HepG2 (cell line): ENCODE measurements at regions not wholly inside any gene's neighbourhood (a gene's known extent, or its start where the extent isn't known, plus 50 kb on each side); places are given as distances from the start of the nearest gene placed in this dataset.

Experiments used
- ATAC-seq: fragments of 200-7000 bp; cut with Tn5 transposase; 3 replicates; pipeline ENCODE4 v1.9.1; 2020; ENCODE audit warnings: mild to moderate bottlenecking, moderate library complexity
- BruUV-seq: library from RNA; stranded (reverse); fragments of 400-500 nt; replicated peaks from 2 replicates; lab custom pipeline; 2021; lab: Mats Ljungman, UMichigan
- CTCF ChIA-PET: fragments of 300-600 bp; formaldehyde crosslinking; extraction: SDS; loops from one replicate; lab custom pipeline; 2021; ENCODE audit warnings: low total read pairs, inconsistent platforms, low intra/inter-chr PET ratio; lab: Yijun Ruan, JAX
- POLR2A ChIA-PET: fragments of 350-600 bp; sonication (Branson Sonifier 250); formaldehyde crosslinking; loops from one replicate; lab custom pipeline; 2020; ENCODE audit warnings: antibody characterized with exemption, inconsistent platforms; lab: Yijun Ruan, JAX
- DNase-seq: peaks from one replicate; pipeline ENCODE4 v3.0.0-alpha.2; 2015; ENCODE audit warnings: low spot score
- FAIRE-seq: peaks from 3 replicates; lab custom pipeline; 2011; peaks lifted over from hg19 to GRCh38; lab: Jason Lieb, UNC
- H2AFZ ChIP-seq: one replicate; pipeline ENCODE4 v1.6.1; 2011; ENCODE audit warnings: low read length, inconsistent platforms
- H3K27ac ChIP-seq: fragments of 300-600 bp; 3 replicates; pipeline ENCODE4 v1.8.0; 2011; ENCODE audit warnings: mixed run types, mild to moderate bottlenecking, mixed read lengths, low read length, inconsistent platforms; ENCODE audit not compliant: insufficient read depth; ENCODE audit errors: extremely low read length
- H3K27me3 ChIP-seq, 2 experiments: fragments of 200-600 bp in 1 of 2; 2 replicates in 1 of 2; 3 replicates in 1 of 2; pipeline versions ENCODE4 v1.6.0 to v1.8.0; 2011; ENCODE audit warnings: low read length in 2 of 2, mild to moderate bottlenecking in 2 of 2, moderate library complexity in 2 of 2, inconsistent platforms in 1 of 2; ENCODE audit not compliant: insufficient read depth in 2 of 2, control insufficient read depth in 1 of 2
- H3K36me3 ChIP-seq, 2 experiments: fragments of 200-600 bp in 1 of 2; replicated peaks in 1 of 2; 2 replicates in 1 of 2; 3 replicates in 1 of 2; pipeline versions ENCODE4 v1.5.1 to v1.8.0; 2011; ENCODE audit warnings: low read length in 2 of 2, inconsistent platforms in 1 of 2; ENCODE audit not compliant: insufficient read depth in 2 of 2, control insufficient read depth in 1 of 2
- H3K4me1 ChIP-seq: 2 replicates; pipeline ENCODE4 v1.5.1; 2012; ENCODE audit warnings: low read length, inconsistent platforms; ENCODE audit not compliant: insufficient read depth
- H3K4me2 ChIP-seq: 2 replicates; pipeline ENCODE4 v1.6.0; 2011; ENCODE audit warnings: low read depth, low read length, inconsistent platforms
- H3K4me3 ChIP-seq, 3 experiments: fragments of 200-600 bp in 1 of 3; sonication (generic), shearing (Covaris generic) in 1 of 3; replicated peaks in 1 of 3; 2 replicates each; pipeline ENCODE4 v1.5.1; 2011 to 2016; ENCODE audit warnings: low read length in 3 of 3, inconsistent platforms in 2 of 3, low read depth in 2 of 3, mild to moderate bottlenecking in 2 of 3, control low read depth in 1 of 3, mixed read lengths in 1 of 3; ENCODE audit not compliant: insufficient read depth in 1 of 3
- H3K79me2 ChIP-seq: one replicate; pipeline ENCODE4 v1.6.1; 2011; ENCODE audit warnings: low read length, inconsistent platforms; ENCODE audit not compliant: insufficient read depth
- H3K9ac ChIP-seq: 2 replicates; pipeline ENCODE4 v1.6.0; 2011; ENCODE audit warnings: mild to moderate bottlenecking, low read depth, low read length, inconsistent platforms; ENCODE audit not compliant: insufficient read depth
- H3K9me3 ChIP-seq: 2 replicates; pipeline ENCODE4 v1.5.1; 2012; ENCODE audit warnings: mild to moderate bottlenecking, low read length
- H4K20me1 ChIP-seq: 2 replicates; pipeline ENCODE4 v1.6.0; 2011; ENCODE audit warnings: inconsistent platforms, mild to moderate bottlenecking, low read length, moderate library complexity; ENCODE audit not compliant: insufficient read depth
- CEBPB ChIP-seq: IDR thresholded peaks from 2 replicates; pipeline ENCODE4 v1.6.1; 2011; ENCODE audit warnings: low read depth, low read length, improper control_type of control experiment, borderline replicate concordance
- CHCHD3 ChIP-seq: sonication (generic); formaldehyde crosslinking; IDR thresholded peaks from 2 replicates; pipeline ENCODE4 v1.8.0; 2022; ENCODE audit warnings: mild to moderate bottlenecking, missing genetic modification reagents, moderate library complexity
- DMTF1 ChIP-seq: sonication (generic); formaldehyde crosslinking; IDR thresholded peaks from 2 replicates; pipeline ENCODE4 v1.4.0; 2020; ENCODE audit warnings: mild to moderate bottlenecking, missing genetic modification reagents
- GATAD1 ChIP-seq: IDR thresholded peaks from 2 replicates; pipeline ENCODE4 v1.6.1; 2016; ENCODE audit warnings: missing genetic modification reagents, missing compliant biosample characterization
- HIC2 ChIP-seq: sonication (generic); formaldehyde crosslinking; IDR thresholded peaks from 2 replicates; pipeline ENCODE4 v1.9.0; 2022; ENCODE audit warnings: low read depth, missing genetic modification reagents
- HMG20A ChIP-seq: IDR thresholded peaks from 2 replicates; pipeline ENCODE4 v1.6.1; 2016; ENCODE audit warnings: borderline replicate concordance
- MED1 ChIP-seq: sonication (generic); formaldehyde crosslinking; IDR thresholded peaks from 2 replicates; pipeline ENCODE4 v1.4.0; 2020; ENCODE audit warnings: missing genetic modification reagents
- YEATS4 ChIP-seq: sonication (generic); formaldehyde crosslinking; IDR thresholded peaks from 2 replicates; pipeline ENCODE4 v1.4.0; 2020; ENCODE audit warnings: missing genetic modification reagents, borderline replicate concordance
- ZFAT ChIP-seq: sonication (generic); formaldehyde crosslinking; conservative IDR thresholded peaks from 2 replicates; pipeline ENCODE4 v1.8.1; 2023; ENCODE audit warnings: missing genetic modification reagents, inconsistent platforms
- ZFP41 ChIP-seq: sonication (generic); formaldehyde crosslinking; IDR thresholded peaks from 2 replicates; pipeline ENCODE4 v1.4.0; 2020; ENCODE audit warnings: mild to moderate bottlenecking, missing genetic modification reagents, borderline replicate concordance
- ZNF362 ChIP-seq: sonication (generic); formaldehyde crosslinking; IDR thresholded peaks from 2 replicates; pipeline ENCODE4 v1.4.0; 2020; ENCODE audit warnings: missing genetic modification reagents, mild to moderate bottlenecking, borderline replicate concordance
- ZNF382 ChIP-seq: sonication (generic); formaldehyde crosslinking; IDR thresholded peaks from 2 replicates; pipeline ENCODE4 v1.5.0; 2020; ENCODE audit warnings: missing genetic modification reagents, mild to moderate bottlenecking, borderline replicate concordance
- WGBS: methylation state at CpG from one replicate; pipeline ENCODE4 v1.1.6; 2017; ENCODE audit warnings: low lambda C conversion rate; 5-methylcytosine and 5-hydroxymethylcytosine counted together
- in situ Hi-C: cut with HindIII; loops from 2 replicates; pipeline ENCODE4 v1.10.0; 2017; ENCODE audit warnings: low pct_unique_long_range_greater_than_20kb; ENCODE audit not compliant: extremely low pct_ligation_motif_present
- intact Hi-C: fragments of 100-400 bp; cut with micrococcal nuclease; formaldehyde crosslinking; loops from one replicate; pipeline ENCODE4 v1.10.0; 2022; ENCODE audit not compliant: unreplicated experiment

- no peak for FAIRE-seq
- CTCF ChIA-PET, result no interaction called here
- H3K27ac ChIP-seq, result no peak overlapping the region
- H3K79me2 ChIP-seq, result no peaks in the 10 kb centered on the region
- H2AFZ ChIP-seq, result no peak overlapping the region
- no peaks in the 10 kb centered on the region for H3K36me3 ChIP-seq
- H4K20me1 ChIP-seq, result no peaks in the 10 kb centered on the region
- in situ Hi-C loops, result no loop called here
- peaks cover 7% of the 10 kb centered on the region for H3K4me1 ChIP-seq
- no peak for DNase-seq
- H3K27me3 ChIP-seq, result no peaks in the 10 kb centered on the region; a peak in 1 of 5 replicates
- BruUV-seq, result no TSS peak
- no peak overlapping the region for H3K4me2 ChIP-seq
- no peaks in the 10 kb centered on the region for H3K9me3 ChIP-seq
- TF ChIP-seq CEBPB (peak; percentile 63), HIC2 (no peak)
- TF ChIP-seq, all 625 proteins: peak for 1
- POLR2A ChIA-PET, result no interaction called here
- H3K4me3 ChIP-seq, result no peak overlapping the region
- ATAC-seq, result no peak
- H3K9ac ChIP-seq, result no peak overlapping the region
- 14% methylated on average over 2 of the region's 2 CpGs for WGBS
- intact Hi-C loops, result no loop called here
Observed at GRCh38 chr16:80477838-80478237, 63.0 kb upstream of the DYNLRB2 start.

GRCh38 chr16:80468029-80468428 lies 72.8 kb upstream of the DYNLRB2 start:
- no TSS peak for BruUV-seq
- ChIA-PET POLR2A (interaction anchor here (0.6 kb wide), 1 partner anchor 619 kb away, joined by 3 read pairs; no protein-coding TSS in a partner anchor), CTCF (no interaction called here)
- DNase-seq (peak; percentile 12), FAIRE-seq (no peak), ATAC-seq (0 out of 3 replicates have a peak, but pooled peaks have one; percentile 21)
- H3K27ac ChIP-seq, result no peak overlapping the region
- no peak overlapping the region for H3K4me3 ChIP-seq
- H4K20me1 ChIP-seq, result no peaks in the 10 kb centered on the region
- H3K9me3 ChIP-seq, result no peaks in the 10 kb centered on the region
- 18% methylated on average over 8 of the region's 8 CpGs for WGBS
- no peaks in the 10 kb centered on the region for H3K36me3 ChIP-seq
- in situ Hi-C loops, result no loop called here
- no peak overlapping the region for H2AFZ ChIP-seq
- peaks cover 34% of the 10 kb centered on the region for H3K4me1 ChIP-seq
- intact Hi-C loops, result loop anchor here (5.0 to 10.0 kb wide), 2 partner anchors 61 to 373 kb away; no protein-coding TSS in a partner anchor
- no peak overlapping the region for H3K9ac ChIP-seq
- H3K4me2 ChIP-seq, result no peak overlapping the region
- no peaks in the 10 kb centered on the region for H3K79me2 ChIP-seq
- H3K27me3 ChIP-seq, result no peaks in the 10 kb centered on the region
- TF ChIP-seq CHCHD3 (CRISPR knock-in tag), result no peak
- no peak for TF ChIP-seq ZNF382
- TF ChIP-seq DMTF1 (CRISPR knock-in tag), result no peak
- TF ChIP-seq ZNF362, result no peak
- TF ChIP-seq ZFP41 (CRISPR knock-in tag), result no peak
- no peak for TF ChIP-seq HMG20A (CRISPR knock-in tag)
- peak; percentile 35; the same call in 1 of the 2 replicates for TF ChIP-seq MED1 (CRISPR knock-in tag)
- no peak for TF ChIP-seq ZFAT (CRISPR knock-in tag)
- no peak for TF ChIP-seq YEATS4 (CRISPR knock-in tag)
- TF ChIP-seq GATAD1 (CRISPR knock-in tag), result no peak
